H1 (cell line): ENCODE measurements at regions not wholly inside any gene's neighbourhood (a gene's known extent, or its start where the extent isn't known, plus 50 kb on each side); places are given as distances from the start of the nearest gene placed in this dataset.

Experiments
- EZH2 ChIP-seq: fragments of 200-600 bp; sonication (generic); IDR thresholded peaks from 2 replicates; pipeline ENCODE4 v1.7.1; 2012; ENCODE audit warnings: low read depth, mild to moderate bottlenecking, moderate library complexity, low read length, inconsistent platforms; ENCODE audit not compliant: severe bottlenecking
- GTF2F1 ChIP-seq: IDR thresholded peaks from 2 replicates; pipeline ENCODE4 v1.6.1; 2012; ENCODE audit warnings: low read depth, low read length, improper control_type of control experiment, borderline replicate concordance
- YY1 ChIP-seq: IDR thresholded peaks from 2 replicates; pipeline ENCODE4 v1.6.1; 2011; ENCODE audit warnings: low read depth, mild to moderate bottlenecking, low read length

DNA sequence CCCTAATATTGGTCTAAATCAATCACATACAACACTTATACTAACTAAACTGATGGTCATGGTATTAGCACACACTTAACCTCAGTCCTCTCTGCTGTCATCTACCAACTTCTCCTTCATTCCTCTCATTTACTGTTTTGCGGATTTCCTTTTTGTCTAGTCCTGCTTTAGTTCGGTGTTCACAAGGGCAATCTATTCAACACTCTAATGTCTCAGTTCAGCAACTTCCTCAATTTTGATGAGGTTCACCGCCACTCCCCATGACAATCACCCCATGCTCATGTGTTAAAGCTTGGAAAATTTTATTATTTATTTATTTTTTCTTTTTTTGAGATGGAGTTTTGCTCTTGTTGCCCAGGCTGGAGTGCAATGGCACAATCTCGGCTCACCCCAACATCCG is 301.1 kb downstream of the PTPRC start (continued):
- TF ChIP-seq GTF2F1 (no peak), YY1 (no peak), EZH2 (no peak)
- TF ChIP-seq, all 59 proteins: peak for 0
